Activated CD8-positive, alpha-beta T cell treated with anti-CD3 and anti-CD28 coated beads, Interleukin-2, amount 10 ng/mL, durations not matched to agents 7 days and 5 days (primary cell): ENCODE measurements at regions not wholly inside any gene's neighbourhood (a gene's known extent, or its start where the extent isn't known, plus 50 kb on each side); places are given as distances from the start of the nearest gene placed in this dataset.

Source experiments
- ATAC-seq: fragments of 150-1000 bp; cut with Tn5 transposase; one replicate; pipeline ENCODE4 v1.10.0; 2021; ENCODE audit warnings: moderate library complexity
- CTCF ChIA-PET: fragments of 350-600 bp; sonication (Branson Sonifier 250); formaldehyde crosslinking; loops from one replicate; lab custom pipeline; 2021; ENCODE audit warnings: antibody characterized with exemption; lab: Charles Lee
- POLR2A ChIA-PET: fragments of 350-600 bp; sonication (Branson Sonifier 250); formaldehyde crosslinking; loops from one replicate; lab custom pipeline; 2021; ENCODE audit warnings: antibody characterized with exemption; lab: Charles Lee
- DNase-seq: peaks from one replicate; pipeline ENCODE4 v3.0.0-alpha.2; 2020
- H3K27ac Mint-ChIP-seq: one replicate; pipeline ENCODE4 v1.8.0; 2021; ENCODE audit warnings: mild to moderate bottlenecking, mixed read lengths
- H3K27me3 Mint-ChIP-seq: one replicate; pipeline ENCODE4 v1.8.0; 2021; ENCODE audit warnings: low read depth, mixed read lengths
- H3K36me3 Mint-ChIP-seq: one replicate; pipeline ENCODE4 v1.8.0; 2021; ENCODE audit warnings: low read depth, mixed read lengths
- H3K4me1 Mint-ChIP-seq: one replicate; pipeline ENCODE4 v1.8.0; 2021; ENCODE audit warnings: low read depth, mixed read lengths
- H3K4me3 Mint-ChIP-seq: one replicate; pipeline ENCODE4 v1.8.0; 2021; ENCODE audit warnings: mild to moderate bottlenecking, mixed read lengths
- H3K9me3 Mint-ChIP-seq: one replicate; pipeline ENCODE4 v1.8.0; 2022; ENCODE audit warnings: mixed read lengths; ENCODE audit not compliant: insufficient read depth

DNA sequence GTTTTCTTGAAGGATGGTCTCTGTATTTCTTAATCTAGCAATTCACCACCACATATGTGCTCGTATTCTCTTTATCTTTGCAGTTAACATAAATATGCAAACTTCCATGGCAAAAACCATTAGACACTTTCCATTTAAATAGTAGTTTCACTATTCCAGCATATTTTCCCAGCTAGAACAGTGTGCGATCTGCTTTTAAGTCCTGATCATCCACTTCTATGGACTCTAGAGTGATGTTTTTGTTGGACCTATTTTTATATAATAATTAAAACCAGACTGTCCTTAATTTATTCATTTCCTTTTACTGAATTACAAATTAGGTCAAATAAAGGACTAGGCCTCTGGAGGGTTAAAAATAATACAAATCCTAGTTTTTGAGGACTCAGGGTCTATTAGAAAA is 418.4 kb upstream of the TRIB2 start:
- Mint-ChIP-seq H3K27ac (no peak overlapping the region), H3K9me3 (peaks cover 3% of the 10 kb centered on the region), H3K4me1 (peaks cover 63% of the 10 kb centered on the region), H3K36me3 (peaks cover 23% of the 10 kb centered on the region), H3K27me3 (no peaks in the 10 kb centered on the region), H3K4me3 (no peak overlapping the region)
- ChIA-PET CTCF (no interaction called here), POLR2A (no interaction called here)
- DNase-seq (no peak), ATAC-seq (no peak)

DNA sequence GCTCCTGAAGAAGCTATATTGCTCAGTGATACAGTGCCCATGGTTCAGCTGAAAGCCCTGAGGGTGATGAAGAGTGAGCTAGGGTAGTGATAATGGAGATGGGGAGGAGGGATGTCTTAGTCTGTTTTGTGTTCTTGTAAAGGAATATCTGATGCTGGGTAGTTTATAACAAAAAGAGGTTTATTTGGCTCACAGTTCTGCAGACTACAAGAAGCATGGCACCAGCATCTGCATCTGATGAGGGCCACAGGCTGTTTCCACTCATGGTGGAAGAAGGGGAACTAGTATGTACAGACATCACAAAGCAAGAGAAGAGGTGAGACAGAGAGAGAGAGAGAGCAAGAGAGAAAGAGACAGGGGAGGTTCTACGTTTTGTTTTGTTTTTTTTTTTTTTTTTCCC is 417.3 kb upstream of the TRIB2 start:
- ATAC-seq: no peak
- no peak overlapping the region for H3K27ac Mint-ChIP-seq
- ChIA-PET CTCF (no interaction called here), POLR2A (no interaction called here)
- DNase-seq: no peak
- H3K9me3 Mint-ChIP-seq: no peaks in the 10 kb centered on the region
- H3K36me3 Mint-ChIP-seq: peaks cover 16% of the 10 kb centered on the region
- peaks cover 63% of the 10 kb centered on the region for H3K4me1 Mint-ChIP-seq
- no peak overlapping the region for H3K4me3 Mint-ChIP-seq
- no peaks in the 10 kb centered on the region for H3K27me3 Mint-ChIP-seq

DNA sequence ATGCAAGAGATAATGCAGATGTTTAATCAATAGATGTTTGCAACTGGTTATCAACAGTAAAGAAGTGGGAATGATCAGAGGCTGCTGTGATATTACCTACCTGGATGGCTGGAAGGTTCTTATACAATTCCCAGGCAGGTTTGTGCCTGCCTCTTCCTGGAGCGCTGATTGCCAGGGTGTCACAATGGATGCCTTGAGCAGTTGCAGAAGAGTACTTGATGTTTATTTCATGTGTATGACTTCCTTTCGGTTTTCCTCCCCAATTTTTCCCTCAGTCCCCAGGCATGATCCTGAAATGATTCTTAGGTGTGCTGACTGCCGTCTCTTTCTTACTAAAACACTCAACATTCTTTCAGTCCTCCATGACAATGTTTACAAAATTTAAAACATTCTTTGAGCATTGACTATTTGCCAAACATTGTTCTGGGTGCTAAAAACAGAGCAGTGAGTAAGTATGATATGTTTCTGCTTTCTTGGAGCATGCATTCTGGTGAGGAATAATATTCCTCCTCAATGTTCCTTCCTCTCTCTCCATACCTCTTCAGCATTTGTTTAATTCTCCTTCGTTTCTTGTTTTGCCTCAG is 416.6 kb upstream of the TRIB2 start:
- Mint-ChIP-seq H3K27ac (no peak overlapping the region), H3K9me3 (no peaks in the 10 kb centered on the region), H3K36me3 (peaks cover 13% of the 10 kb centered on the region), H3K27me3 (no peaks in the 10 kb centered on the region), H3K4me1 (peaks cover 59% of the 10 kb centered on the region), H3K4me3 (no peak overlapping the region)
- ChIA-PET POLR2A (no interaction called here), CTCF (no interaction called here)
- no peak for DNase-seq
- no peak for ATAC-seq

DNA sequence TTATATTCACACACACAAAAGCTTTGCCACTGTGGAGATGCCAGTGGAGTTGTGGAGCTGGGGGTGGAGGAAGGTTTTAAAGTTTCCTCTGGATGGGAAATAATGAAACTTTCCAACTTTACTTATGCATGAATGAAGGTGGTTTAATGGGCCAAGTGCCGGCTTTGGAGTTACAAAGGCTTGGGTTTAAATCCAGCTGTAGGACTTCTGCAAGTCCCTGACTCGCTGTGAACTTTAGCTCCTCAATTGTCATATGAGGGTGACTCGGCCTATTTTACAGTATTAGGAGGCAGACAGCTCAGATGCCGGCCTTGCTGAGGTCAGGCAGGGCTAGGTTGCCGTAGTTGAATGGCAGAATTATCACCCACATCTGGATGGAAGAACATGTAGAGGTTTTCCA is 415.8 kb upstream of the TRIB2 start:
- Mint-ChIP-seq H3K36me3 (peaks cover 10% of the 10 kb centered on the region), H3K27ac (peak overlapping the region; percentile 50), H3K27me3 (no peaks in the 10 kb centered on the region), H3K9me3 (no peaks in the 10 kb centered on the region), H3K4me1 (peaks cover 50% of the 10 kb centered on the region), H3K4me3 (no peak overlapping the region)
- ATAC-seq: no peak
- no peak for DNase-seq
- ChIA-PET CTCF (interaction anchor here (0.8 kb wide), 1 partner anchor 9 kb away, joined by 3 read pairs; no protein-coding TSS in a partner anchor), POLR2A (no interaction called here)

DNA sequence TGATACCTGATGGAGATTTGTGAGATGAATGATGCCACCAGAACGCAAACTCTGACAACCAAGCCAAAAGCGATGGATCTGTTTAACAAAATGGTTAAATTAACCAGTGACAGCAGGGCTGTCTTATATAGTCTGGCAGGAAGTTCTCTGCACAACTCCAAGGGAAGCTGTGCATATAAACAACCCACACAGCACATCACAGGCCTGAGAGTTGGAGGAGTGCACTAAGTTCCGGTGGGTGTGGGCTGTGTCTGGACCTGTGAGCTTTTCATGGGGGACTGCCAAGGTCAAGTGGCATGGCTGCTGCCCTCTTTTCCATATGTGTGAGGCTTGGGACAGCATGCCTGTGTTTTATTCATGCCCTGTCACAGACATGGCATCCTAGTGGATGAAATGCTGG is 414.6 kb upstream of the TRIB2 start:
- Mint-ChIP-seq H3K27ac (peak overlapping the region; percentile 74), H3K27me3 (no peaks in the 10 kb centered on the region), H3K4me1 (peaks cover 38% of the 10 kb centered on the region), H3K36me3 (peaks cover 6% of the 10 kb centered on the region), H3K9me3 (no peaks in the 10 kb centered on the region), H3K4me3 (no peak overlapping the region)
- ChIA-PET CTCF (interaction anchor here (0.9 to 1.3 kb wide), 4 partner anchors 11 to 414 kb away, joined by 3 to 8 read pairs (median 4); partner anchors contain the start of gene TRIB2), POLR2A (interaction anchor here (0.5 to 0.7 kb wide), 2 partner anchors 9 to 345 kb away, joined by 3 to 4 read pairs; no protein-coding TSS in a partner anchor)
- DNase-seq (peak; percentile 45), ATAC-seq (peak; percentile 74)

DNA sequence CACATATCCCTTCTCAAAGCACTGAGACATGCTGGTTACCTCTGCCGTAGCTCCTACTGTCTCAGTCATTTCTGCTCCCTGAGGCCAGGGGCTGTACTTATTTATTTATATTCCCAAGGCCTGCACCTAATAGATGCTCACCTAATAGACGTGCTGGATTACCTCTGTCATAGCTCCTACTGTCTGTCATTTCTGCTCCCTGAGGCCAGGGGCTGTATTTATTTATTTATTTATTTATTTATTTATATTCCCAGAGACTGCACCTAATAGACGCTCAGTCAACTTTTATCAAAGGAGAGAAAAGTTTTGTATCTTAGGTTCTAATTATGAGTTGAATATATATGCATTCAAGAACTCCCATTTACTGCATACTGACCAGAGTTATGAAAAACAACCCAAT is 414.0 kb upstream of the TRIB2 start:
- Mint-ChIP-seq H3K9me3 (no peaks in the 10 kb centered on the region), H3K27me3 (no peaks in the 10 kb centered on the region), H3K27ac (no peak overlapping the region), H3K4me3 (no peak overlapping the region), H3K36me3 (peaks cover 6% of the 10 kb centered on the region), H3K4me1 (peaks cover 37% of the 10 kb centered on the region)
- ATAC-seq (no peak), DNase-seq (no peak)
- ChIA-PET CTCF (interaction anchor here (1.2 to 1.5 kb wide), 3 partner anchors 8 to 413 kb away, joined by 4 to 8 read pairs (median 7); partner anchors contain the start of gene TRIB2), POLR2A (interaction anchor here (0.5 to 0.7 kb wide), 2 partner anchors 9 to 346 kb away, joined by 3 to 4 read pairs; no protein-coding TSS in a partner anchor)

DNA sequence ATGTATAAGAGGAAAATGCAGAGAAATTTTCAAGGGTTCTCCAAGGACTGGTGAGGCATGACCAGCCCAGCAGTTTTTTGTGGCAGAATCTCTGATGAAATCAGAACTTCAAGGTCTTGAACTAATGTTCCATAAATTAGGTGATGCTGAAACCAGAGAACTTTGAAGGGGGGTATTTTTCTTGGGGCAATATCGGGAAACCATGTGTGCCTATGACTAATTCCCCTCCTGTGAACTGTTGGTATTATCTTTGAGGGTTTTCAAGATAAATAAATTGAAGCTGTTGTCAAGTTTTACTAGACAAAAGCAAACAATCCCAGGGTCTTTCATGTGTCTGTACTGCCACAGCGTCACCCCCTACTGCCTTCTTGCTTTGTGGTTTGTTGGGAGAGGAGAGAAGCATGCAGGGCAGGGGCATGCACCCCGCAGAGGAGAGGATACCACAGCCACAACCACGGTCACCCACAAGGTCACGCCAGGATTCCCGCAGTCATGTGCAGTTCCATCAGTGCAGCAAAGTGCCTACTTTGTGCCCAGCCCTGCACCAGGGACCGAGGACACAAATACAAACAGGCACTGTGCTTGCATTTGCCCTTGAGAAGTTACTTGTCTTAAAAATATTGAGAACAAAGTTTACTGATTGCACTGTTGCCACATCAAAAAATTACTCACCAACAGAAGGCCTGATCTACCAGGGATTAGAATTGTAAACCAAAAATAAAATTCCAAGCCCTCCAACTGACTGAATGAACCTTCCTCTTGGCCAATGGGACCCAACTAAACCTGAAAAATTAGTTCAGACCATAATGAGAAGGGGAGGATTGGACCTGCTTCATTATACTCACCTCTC is 413.3 kb upstream of the TRIB2 start:
- Mint-ChIP-seq H3K27me3 (no peaks in the 10 kb centered on the region), H3K9me3 (no peaks in the 10 kb centered on the region), H3K4me1 (peaks cover 37% of the 10 kb centered on the region), H3K27ac (peak overlapping the region; percentile 35), H3K36me3 (peaks cover 6% of the 10 kb centered on the region), H3K4me3 (no peak overlapping the region)
- ChIA-PET POLR2A (no interaction called here), CTCF (interaction anchor here (1.2 to 1.5 kb wide), 3 partner anchors 9 to 413 kb away, joined by 3 to 7 read pairs (median 4); no protein-coding TSS in a partner anchor)
- DNase-seq: peak; percentile 56
- ATAC-seq: peak; percentile 69

DNA sequence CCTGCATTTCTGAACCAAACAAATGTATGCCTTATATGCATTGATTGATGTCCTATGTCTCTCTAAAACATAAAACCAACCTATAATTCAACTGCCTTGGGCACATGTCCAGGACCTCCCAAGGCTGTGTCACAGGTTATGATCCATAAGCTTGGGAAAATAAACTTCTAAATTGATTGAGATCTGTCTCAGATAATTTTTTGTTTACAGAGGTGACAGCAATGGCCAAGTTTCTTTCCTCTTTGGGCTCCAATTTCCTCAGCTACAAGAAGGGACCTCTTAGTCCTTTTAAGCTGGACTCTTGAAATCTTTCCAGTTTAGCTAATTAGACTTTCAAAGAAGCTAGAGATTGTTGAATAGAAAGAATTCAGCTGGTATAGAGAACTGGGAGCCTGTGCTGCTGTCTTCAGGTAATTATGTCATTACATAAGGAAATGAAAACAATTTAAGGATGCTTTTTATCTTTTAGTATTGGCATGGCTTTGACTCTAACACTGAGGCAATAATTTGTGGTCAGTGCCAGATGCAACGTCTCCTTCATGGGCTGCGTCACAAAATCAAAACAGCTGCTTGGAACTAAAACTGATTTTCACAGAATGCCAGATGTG is 412.1 kb upstream of the TRIB2 start:
- no peak for ATAC-seq
- Mint-ChIP-seq H3K9me3 (no peaks in the 10 kb centered on the region), H3K27me3 (no peaks in the 10 kb centered on the region), H3K4me1 (peaks cover 44% of the 10 kb centered on the region), H3K4me3 (no peak overlapping the region), H3K27ac (peak overlapping the region; percentile 50), H3K36me3 (peaks cover 6% of the 10 kb centered on the region)
- no peak for DNase-seq
- ChIA-PET POLR2A (interaction anchor here (1.0 kb wide), 1 partner anchor 9 kb away, joined by 3 read pairs; no protein-coding TSS in a partner anchor), CTCF (interaction anchor here (1.1 to 1.2 kb wide), 2 partner anchors 8 to 412 kb away, joined by 3 to 4 read pairs; no protein-coding TSS in a partner anchor)

DNA sequence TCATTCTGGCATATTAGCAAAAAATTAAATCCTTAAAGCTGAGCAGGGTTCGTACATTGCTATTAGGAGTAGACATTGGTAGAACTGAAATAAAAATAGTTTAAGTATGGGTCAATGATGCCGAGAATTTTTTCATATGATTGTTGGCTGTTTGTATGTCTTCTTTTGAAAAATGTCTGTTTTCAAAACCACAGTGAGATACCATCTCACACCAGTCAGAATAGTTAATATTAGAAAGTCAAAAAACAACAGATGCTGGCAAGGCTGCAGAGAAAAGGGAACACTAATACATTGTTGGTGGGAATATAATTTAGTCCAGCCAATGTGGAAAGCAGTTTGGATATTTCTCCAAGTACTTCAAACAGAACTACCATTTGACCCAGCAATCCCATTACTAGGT is 410.8 kb upstream of the TRIB2 start:
- ATAC-seq: no peak
- Mint-ChIP-seq H3K27ac (no peak overlapping the region), H3K4me3 (no peak overlapping the region), H3K4me1 (peaks cover 57% of the 10 kb centered on the region), H3K27me3 (no peaks in the 10 kb centered on the region), H3K9me3 (peaks cover 7% of the 10 kb centered on the region), H3K36me3 (peaks cover 9% of the 10 kb centered on the region)
- no peak for DNase-seq
- CTCF ChIA-PET: no interaction called here
- POLR2A ChIA-PET: no interaction called here

DNA sequence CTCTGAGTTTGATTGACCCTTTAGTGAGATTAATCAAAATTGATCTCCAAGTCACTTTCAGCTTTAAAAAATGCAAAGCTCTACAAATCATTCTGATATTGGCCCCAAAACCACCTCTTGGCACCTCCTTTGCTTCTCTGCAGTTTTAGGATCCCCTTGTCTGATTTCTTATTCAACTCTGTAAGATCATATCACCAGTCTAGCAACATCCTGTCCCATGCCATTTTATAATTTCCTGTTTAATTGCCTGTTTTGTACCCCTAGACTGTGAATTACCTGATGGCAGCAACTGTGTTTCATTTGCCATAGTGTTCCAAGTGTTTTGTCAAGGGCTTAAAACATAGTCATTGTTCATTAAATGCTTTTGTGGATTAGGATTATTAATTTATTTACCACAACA is 406.3 kb upstream of the TRIB2 start:
- CTCF ChIA-PET: no interaction called here
- H3K36me3 Mint-ChIP-seq: peaks cover 3% of the 10 kb centered on the region
- POLR2A ChIA-PET: no interaction called here
- H3K4me1 Mint-ChIP-seq: peaks cover 45% of the 10 kb centered on the region
- no peak overlapping the region for H3K4me3 Mint-ChIP-seq
- ATAC-seq (no peak), DNase-seq (no peak)
- no peak overlapping the region for H3K27ac Mint-ChIP-seq
- H3K27me3 Mint-ChIP-seq: no peaks in the 10 kb centered on the region
- peaks cover 7% of the 10 kb centered on the region for H3K9me3 Mint-ChIP-seq

DNA sequence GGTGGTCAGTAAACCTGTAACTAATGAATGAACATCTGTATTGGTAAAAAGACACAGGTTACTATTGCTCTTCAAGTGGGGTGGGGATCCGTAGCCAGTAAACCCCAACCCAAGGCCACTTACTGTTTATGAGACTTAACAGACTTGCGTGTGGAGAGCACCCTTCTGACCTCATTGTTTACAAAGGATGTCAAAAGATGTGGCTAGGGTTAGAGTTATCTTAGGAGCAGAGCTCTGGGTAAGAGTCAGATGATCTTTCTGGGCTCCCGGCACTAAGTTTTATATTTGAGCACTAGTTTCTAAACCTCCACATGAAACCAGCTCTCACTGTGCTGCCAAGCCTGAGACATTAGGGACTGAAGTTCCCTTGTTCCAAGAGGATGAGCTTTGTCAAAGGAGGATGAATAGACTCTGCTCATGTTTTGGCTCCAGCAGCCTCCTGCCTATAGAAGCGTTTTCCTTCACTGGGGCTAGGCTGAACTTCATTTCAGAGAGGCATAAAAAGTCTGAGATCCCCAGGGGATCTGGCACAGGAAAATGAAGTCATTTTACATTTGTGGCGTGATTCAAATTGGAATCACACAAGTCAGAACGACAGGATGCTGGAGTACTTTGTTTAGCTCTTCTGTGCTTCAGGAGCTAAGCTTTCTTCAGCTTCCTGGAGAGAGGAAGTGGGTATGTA is 403.1 kb upstream of the TRIB2 start:
- DNase-seq (no peak), ATAC-seq (peak; percentile 68)
- Mint-ChIP-seq H3K4me3 (no peak overlapping the region), H3K4me1 (peaks cover 45% of the 10 kb centered on the region), H3K27ac (peak overlapping the region; percentile 43), H3K36me3 (peaks cover 3% of the 10 kb centered on the region), H3K9me3 (peaks cover 7% of the 10 kb centered on the region), H3K27me3 (no peaks in the 10 kb centered on the region)
- ChIA-PET CTCF (interaction anchor here (0.6 to 1.8 kb wide), 4 partner anchors 9 to 402 kb away, joined by 3 to 5 read pairs (median 4); no protein-coding TSS in a partner anchor), POLR2A (no interaction called here)
